Gastroesophageal sphincter (tissue), 4 donors: ENCODE measurements at regions not wholly inside any gene's neighbourhood (a gene's known extent, or its start where the extent isn't known, plus 50 kb on each side); places are given as distances from the start of the nearest gene placed in this dataset.

Experiments used
- ATAC-seq: fragments of 150-250 bp; one replicate; pipeline ENCODE4 v1.9.1; 2016; ENCODE audit warnings: mild to moderate bottlenecking, moderate library complexity
- H3K27ac ChIP-seq, 4 donors: fragments of 200-600 bp; sonication (generic) in 3 of 4; 1 replicate in 3 of 4; 2 replicates in 1 of 4; pipeline ENCODE4 v1.5.1; 2016 to 2019
- H3K27me3 ChIP-seq: fragments of 200-600 bp; sonication (generic); one replicate; pipeline ENCODE4 v1.5.1; 2019
- H3K36me3 ChIP-seq, 2 donors: fragments of 200-600 bp; sonication (generic); one replicate each; pipeline ENCODE4 v1.5.1; 2019; ENCODE audit warnings: control low read depth in 1 of 2
- H3K4me1 ChIP-seq, 3 donors: fragments of 200-600 bp; sonication (generic); 1 replicate in 2 of 3; 2 replicates in 1 of 3; pipeline ENCODE4 v1.5.1; 2016 to 2019; ENCODE audit warnings: control low read depth in 2 of 3
- H3K4me3 ChIP-seq, 2 donors: fragments of 200-600 bp; sonication (generic); one replicate each; pipeline ENCODE4 v1.5.1; 2019; ENCODE audit warnings: mild to moderate bottlenecking in 1 of 2, moderate library complexity in 1 of 2
- H3K9me3 ChIP-seq, 3 donors: fragments of 200-600 bp; sonication (generic); one replicate each; pipeline ENCODE4 v1.5.1; 2017 to 2019; ENCODE audit warnings: control low read depth in 2 of 3
- CTCF ChIP-seq, 4 experiments: fragments of 200-600 bp in 2 of 4; fragments of 450-650 bp in 2 of 4; sonication (generic) in 1 of 4; IDR thresholded peaks; one replicate each; pipeline ENCODE4 v1.5.1; 2017 to 2019; ENCODE audit warnings: antibody characterized with exemption in 4 of 4, mild to moderate bottlenecking in 2 of 4, moderate library complexity in 2 of 4
- EP300 ChIP-seq: sonication (generic); formaldehyde crosslinking; IDR thresholded peaks from one replicate; pipeline ENCODE4 v1.6.1; 2017; ENCODE audit warnings: antibody characterized with exemption, mild to moderate bottlenecking
- POLR2A ChIP-seq, 2 donors: fragments of 450-650 bp; IDR thresholded peaks; one replicate each; pipeline ENCODE4 v1.6.1; 2017; ENCODE audit warnings: antibody characterized with exemption in 2 of 2, mild to moderate bottlenecking in 2 of 2, moderate library complexity in 1 of 2
- POLR2AphosphoS5 ChIP-seq: sonication (generic); formaldehyde crosslinking; IDR thresholded peaks from one replicate; pipeline ENCODE4 v1.6.1; 2017; ENCODE audit warnings: antibody characterized with exemption
- WGBS, 2 donors: methylation state at CpG; one replicate each; pipeline ENCODE4 v1.1.5; 2018; ENCODE audit warnings: low coverage in 1 of 2; 5-methylcytosine and 5-hydroxymethylcytosine counted together

- H3K27me3 ChIP-seq = no peaks in the 10 kb centered on the region
- H3K27ac ChIP-seq = no peak overlapping the region
- H3K4me3 ChIP-seq = no peak overlapping the region
- TF ChIP-seq EP300 (no peak), POLR2A (IDR thresholded peaks at IDR 0.05) (no peak), POLR2AphosphoS5 (no peak), CTCF (IDR thresholded peaks at IDR 0.05) (no peak)
- H3K9me3 ChIP-seq = no peaks in the 10 kb centered on the region
- no peaks in the 10 kb centered on the region for H3K36me3 ChIP-seq
- WGBS, 2 donors = 69% methylated on average over 2 of the region's 2 CpGs; no CpG with 5 or more reads in 1 of the 2 donors
- ATAC-seq = no peak
- no peaks in the 10 kb centered on the region for H3K4me1 ChIP-seq
These were observed 270.6 kb downstream of the SOCS6 start for GRCh38 chr18:70559446-70559845.

- Histone ChIP-seq H3K9me3 (no peaks in the 10 kb centered on the region), H3K36me3 (no peaks in the 10 kb centered on the region), H3K27me3 (no peaks in the 10 kb centered on the region), H3K4me3 (no peak overlapping the region), H3K4me1 (no peaks in the 10 kb centered on the region), H3K27ac (no peak overlapping the region)
- no peak for ATAC-seq
- 86 to 100% methylated on average over 1 of the region's 1 CpG for WGBS, 2 donors
- TF ChIP-seq CTCF (IDR thresholded peaks at IDR 0.05) = no peak
- TF ChIP-seq POLR2A (IDR thresholded peaks at IDR 0.05) = no peak
- no peak for TF ChIP-seq EP300
- no peak for TF ChIP-seq POLR2AphosphoS5
These were observed 269.5 kb downstream of the SOCS6 start for GRCh38 chr18:70558371-70558770.

GRCh38 chr18:70554854-70555445 is 266.1 kb downstream of the SOCS6 start:
- Histone ChIP-seq H3K27ac (no peak overlapping the region), H3K4me1 (no peaks in the 10 kb centered on the region), H3K36me3 (no peaks in the 10 kb centered on the region), H3K9me3 (no peaks in the 10 kb centered on the region), H3K4me3 (no peak overlapping the region), H3K27me3 (no peaks in the 10 kb centered on the region)
- 63 to 68% methylated on average over 2 of the region's 2 CpGs for WGBS, 2 donors
- ATAC-seq = no peak
- TF ChIP-seq EP300 (no peak), POLR2A (IDR thresholded peaks at IDR 0.05) (no peak), CTCF (IDR thresholded peaks at IDR 0.05) (no peak), POLR2AphosphoS5 (no peak)

GRCh38 chr18:70553936-70554260 is 265.1 kb downstream of the SOCS6 start:
- Histone ChIP-seq H3K4me1 (no peaks in the 10 kb centered on the region), H3K9me3 (no peaks in the 10 kb centered on the region), H3K27me3 (no peaks in the 10 kb centered on the region), H3K4me3 (no peak overlapping the region), H3K36me3 (no peaks in the 10 kb centered on the region), H3K27ac (no peak overlapping the region)
- no peak for ATAC-seq
- TF ChIP-seq CTCF (IDR thresholded peaks at IDR 0.05) = no peak
- no peak for TF ChIP-seq POLR2AphosphoS5
- no peak for TF ChIP-seq POLR2A (IDR thresholded peaks at IDR 0.05)
- 16 to 55% methylated on average over 3 of the region's 3 CpGs for WGBS, 2 donors

- Histone ChIP-seq H3K27me3 (no peaks in the 10 kb centered on the region), H3K27ac (no peak overlapping the region), H3K4me3 (no peak overlapping the region), H3K4me1 (no peaks in the 10 kb centered on the region), H3K36me3 (no peaks in the 10 kb centered on the region), H3K9me3 (no peaks in the 10 kb centered on the region)
- 36 to 41% methylated on average over 10 of the region's 10 CpGs for WGBS, 2 donors
- TF ChIP-seq POLR2A (IDR thresholded peaks at IDR 0.05) = no peak
- no peak for TF ChIP-seq CTCF (IDR thresholded peaks at IDR 0.05)
- TF ChIP-seq POLR2AphosphoS5 = no peak
- TF ChIP-seq EP300 = no peak
- no peak for ATAC-seq
These were observed 264.5 kb downstream of the SOCS6 start for GRCh38 chr18:70553245-70553935.
